Right lobe of liver (tissue), 6 donors: ENCODE measurements at regions not wholly inside any gene's neighbourhood (a gene's known extent, or its start where the extent isn't known, plus 50 kb on each side); places are given as distances from the start of the nearest gene placed in this dataset.

Experiments used
- ATAC-seq, 4 donors: fragments of 200-7000 bp; cut with Tn5 transposase; one replicate each; pipeline ENCODE4 v1.9.1; 2020; ENCODE audit warnings: mild to moderate bottlenecking in 4 of 4, moderate library complexity in 4 of 4
- DNase-seq, 3 donors: peaks; one replicate each; pipeline ENCODE4 v3.0.0-alpha.2; 2020
- H3K27ac ChIP-seq, 3 donors: fragments of 200-600 bp; one replicate each; pipeline ENCODE4 v1.8.0; 2022
- H3K27me3 ChIP-seq, 2 donors: fragments of 200-600 bp; one replicate each; pipeline ENCODE4 v1.8.0; 2022
- H3K36me3 ChIP-seq, 4 donors: fragments of 200-600 bp; sonication (generic) in 1 of 4; one replicate each; pipeline versions ENCODE4 v1.5.1 to v1.8.0; 2017 to 2022; ENCODE audit warnings: control low read depth in 1 of 4
- H3K4me1 ChIP-seq, 4 donors: fragments of 200-600 bp; sonication (generic) in 1 of 4; one replicate each; pipeline versions ENCODE4 v1.5.1 to v1.8.0; 2017 to 2022; ENCODE audit warnings: control low read depth in 1 of 4
- H3K4me3 ChIP-seq, 3 donors: fragments of 200-600 bp; one replicate each; pipeline ENCODE4 v1.8.0; 2022
- H3K9me3 ChIP-seq, 4 donors: fragments of 200-600 bp; sonication (generic) in 1 of 4; one replicate each; pipeline versions ENCODE4 v1.5.1 to v1.8.0; 2017 to 2022; ENCODE audit warnings: control low read depth in 1 of 4
- CTCF ChIP-seq, 4 donors: fragments of 200-600 bp in 3 of 4; fragments of 450-650 bp in 1 of 4; IDR thresholded peaks; one replicate each; pipeline versions ENCODE4 v1.5.1 to v1.8.0; 2016 to 2022; ENCODE audit warnings: antibody characterized with exemption in 4 of 4, mild to moderate bottlenecking in 2 of 4
- POLR2A ChIP-seq: fragments of 450-650 bp; IDR thresholded peaks from one replicate; pipeline ENCODE4 v1.6.1; 2017; ENCODE audit warnings: antibody characterized with exemption, mild to moderate bottlenecking
- WGBS: methylation state at CpG from one replicate; pipeline ENCODE4 v1.1.6; 2018; ENCODE audit warnings: low coverage, low lambda C conversion rate; ENCODE audit not compliant: insufficient coverage; ENCODE audit errors: missing lambda C conversion rate; 5-methylcytosine and 5-hydroxymethylcytosine counted together
- intact Hi-C, 2 donors: fragments of 100-400 bp; cut with DNase I; formaldehyde crosslinking; loops; one replicate each; pipeline versions ENCODE4 v1.11.2 to v1.14.1; 2022
- donor health status: DM: no; HTN: yes; CAD: no.
- donor health status: DM: no; HTN: no; CAD: no.
- donor health status: DM: no; HTN: no; CAD: no.
- donor health status: DM: no; HTN: yes; CAD: no.
- donor health status: DM: no; HTN: yes; CAD: no.

- Histone ChIP-seq H3K27me3 (no peaks in the 10 kb centered on the region), H3K4me1 (peaks cover 0 to 4% (median 0%) of the 10 kb centered on the region in 4 donors), H3K36me3 (no peaks in the 10 kb centered on the region), H3K9me3 (no peaks in the 10 kb centered on the region), H3K4me3 (no peak overlapping the region), H3K27ac (no peak overlapping the region)
- no peak for ATAC-seq
- 89% methylated on average over 4 of the region's 4 CpGs for whole genome bisulfite sequencing
- intact Hi-C loops = no loop called here
- no peak for DNase-seq
- no peak for TF ChIP-seq CTCF (IDR thresholded peaks at IDR 0.05)
- no peak for TF ChIP-seq POLR2A
Measured at GRCh38 chr6:71028877-71029252, 72.0 kb upstream of the B3GAT2 start.

GRCh38 chr6:71029555-71029954, 72.7 kb upstream of the B3GAT2 start:
- Histone ChIP-seq H3K9me3 (no peaks in the 10 kb centered on the region), H3K4me1 (peaks cover 0 to 4% (median 0%) of the 10 kb centered on the region in 4 donors), H3K4me3 (no peak overlapping the region), H3K27me3 (no peaks in the 10 kb centered on the region), H3K36me3 (no peaks in the 10 kb centered on the region), H3K27ac (no peak overlapping the region)
- DNase-seq = no peak
- ATAC-seq = no peak
- intact Hi-C loops = no loop called here
- TF ChIP-seq POLR2A (no peak), CTCF (IDR thresholded peaks at IDR 0.05) (no peak)

- Histone ChIP-seq H3K27ac (no peak overlapping the region), H3K4me3 (no peak overlapping the region), H3K4me1 (peaks cover 0 to 4% (median 0%) of the 10 kb centered on the region in 4 donors), H3K27me3 (no peaks in the 10 kb centered on the region), H3K36me3 (no peaks in the 10 kb centered on the region), H3K9me3 (no peaks in the 10 kb centered on the region)
- ATAC-seq (peak; percentile 95 to 100 (median 98)), DNase-seq (peak in 2 of 3 donors; percentile 52 to 60)
- WGBS = 7% methylated on average over 4 of the region's 4 CpGs
- TF ChIP-seq CTCF (IDR thresholded peaks at IDR 0.05) (no peak), POLR2A (no peak)
- intact Hi-C loops = no loop called here
Measured at GRCh38 chr6:71031912-71032311, 75.1 kb upstream of the B3GAT2 start.

GRCh38 chr6:71033171-71033570, 76.3 kb upstream of the B3GAT2 start:
- TF ChIP-seq POLR2A (no peak), CTCF (IDR thresholded peaks at IDR 0.05) (no peak)
- no peak overlapping the region for H3K4me3 ChIP-seq
- peaks cover 0 to 4% (median 0%) of the 10 kb centered on the region in 4 donors for H3K4me1 ChIP-seq
- no peaks in the 10 kb centered on the region for H3K9me3 ChIP-seq
- intact Hi-C loops = no loop called here
- WGBS = 92% methylated on average over 1 of the region's 1 CpG
- no peaks in the 10 kb centered on the region for H3K27me3 ChIP-seq
- ATAC-seq = no peak
- H3K27ac ChIP-seq = no peak overlapping the region
- DNase-seq = no peak
- H3K36me3 ChIP-seq = no peaks in the 10 kb centered on the region

- TF ChIP-seq CTCF (IDR thresholded peaks at IDR 0.05) (no peak), POLR2A (no peak)
- intact Hi-C loops = no loop called here
- ATAC-seq = no peak
Measured at GRCh38 chr6:71033890-71034289, 77.0 kb upstream of the B3GAT2 start.

More at GRCh38 chr6:71033890-71034289, 77.0 kb upstream of the B3GAT2 start:
- H3K4me1 ChIP-seq = peaks cover 0 to 4% (median 0%) of the 10 kb centered on the region in 4 donors
- H3K27me3 ChIP-seq = no peaks in the 10 kb centered on the region
- no peak overlapping the region for H3K27ac ChIP-seq
- no peaks in the 10 kb centered on the region for H3K9me3 ChIP-seq
- 33% methylated on average over 3 of the region's 4 CpGs for WGBS
- H3K4me3 ChIP-seq = no peak overlapping the region
- no peaks in the 10 kb centered on the region for H3K36me3 ChIP-seq
- no peak for DNase-seq
